Caki2 (cell line): ENCODE measurements at regions not wholly inside any gene's neighbourhood (a gene's known extent, or its start where the extent isn't known, plus 50 kb on each side); places are given as distances from the start of the nearest gene placed in this dataset.

Source experiments
- DNase-seq: peaks from one replicate; pipeline ENCODE4 v3.0.0-alpha.2; 2015; ENCODE audit warnings: low read depth
- in situ Hi-C: cut with HindIII; loops from 2 replicates; pipeline ENCODE4 v1.10.0; 2016; ENCODE audit warnings: low sequenced_read_pairs, low pct_unique_long_range_greater_than_20kb, mixed read lengths

GRCh38 chr1:25033828-25034705, 104.0 kb upstream of the RUNX3 start:
- no peak for DNase-seq
- in situ Hi-C loops: no loop called here

GRCh38 chr1:25033030-25033827, 103.2 kb upstream of the RUNX3 start:
- no peak for DNase-seq
- in situ Hi-C loops: no loop called here

- no peak for DNase-seq
- in situ Hi-C loops: no loop called here
Observed at GRCh38 chr1:25031966-25032667, 102.0 kb upstream of the RUNX3 start.

GRCh38 chr1:25031601-25031965, 101.5 kb upstream of the RUNX3 start:
- in situ Hi-C loops: no loop called here
- DNase-seq: no peak

GRCh38 chr1:25030674-25031589, 100.9 kb upstream of the RUNX3 start:
- DNase-seq: no peak
- in situ Hi-C loops: no loop called here

GRCh38 chr1:25030012-25030411, 99.9 kb upstream of the RUNX3 start:
- in situ Hi-C loops: no loop called here
- DNase-seq: no peak

- no peak for DNase-seq
- in situ Hi-C loops: no loop called here
Observed at GRCh38 chr1:25028907-25029599, 99.0 kb upstream of the RUNX3 start.

- DNase-seq: no peak
- in situ Hi-C loops: no loop called here
Observed at GRCh38 chr1:25028587-25028906, 98.5 kb upstream of the RUNX3 start.

GRCh38 chr1:25027822-25028586, 97.9 kb upstream of the RUNX3 start:
- in situ Hi-C loops: no loop called here
- no peak for DNase-seq

GRCh38 chr1:25026730-25027450, 96.8 kb upstream of the RUNX3 start:
- no peak for DNase-seq
- in situ Hi-C loops: no loop called here

GRCh38 chr1:25026304-25026703, 96.2 kb upstream of the RUNX3 start:
- DNase-seq: no peak
- in situ Hi-C loops: no loop called here

GRCh38 chr1:25024615-25025350, 94.7 kb upstream of the RUNX3 start:
- no peak for DNase-seq
- in situ Hi-C loops: no loop called here

GRCh38 chr1:25023826-25024225, 93.8 kb upstream of the RUNX3 start:
- no peak for DNase-seq
- in situ Hi-C loops: no loop called here

- in situ Hi-C loops: no loop called here
- DNase-seq: no peak
Observed at GRCh38 chr1:25023190-25023578, 93.1 kb upstream of the RUNX3 start.

GRCh38 chr1:25022361-25023189, 92.5 kb upstream of the RUNX3 start:
- in situ Hi-C loops: no loop called here
- DNase-seq: peak; percentile 25
